H7 (cell line): ENCODE measurements at regions not wholly inside any gene's neighbourhood (a gene's known extent, or its start where the extent isn't known, plus 50 kb on each side); places are given as distances from the start of the nearest gene placed in this dataset.

Source experiments
- DNase-seq: peaks from one replicate; pipeline ENCODE4 v3.0.0; 2012
- H3K27me3 ChIP-seq: 2 replicates; pipeline ENCODE4 v1.6.0; 2011; ENCODE audit warnings: mild to moderate bottlenecking, low read length; ENCODE audit not compliant: control insufficient read depth, insufficient read depth
- H3K36me3 ChIP-seq: replicated peaks from 2 replicates; pipeline ENCODE4 v1.5.1; 2011; ENCODE audit warnings: low read length; ENCODE audit not compliant: control insufficient read depth, insufficient read depth
- H3K4me3 ChIP-seq: 2 replicates; pipeline ENCODE4 v1.5.1; 2011; ENCODE audit warnings: low read depth, mild to moderate bottlenecking, control low read depth, low read length, moderate library complexity; ENCODE audit not compliant: insufficient read depth

DNA sequence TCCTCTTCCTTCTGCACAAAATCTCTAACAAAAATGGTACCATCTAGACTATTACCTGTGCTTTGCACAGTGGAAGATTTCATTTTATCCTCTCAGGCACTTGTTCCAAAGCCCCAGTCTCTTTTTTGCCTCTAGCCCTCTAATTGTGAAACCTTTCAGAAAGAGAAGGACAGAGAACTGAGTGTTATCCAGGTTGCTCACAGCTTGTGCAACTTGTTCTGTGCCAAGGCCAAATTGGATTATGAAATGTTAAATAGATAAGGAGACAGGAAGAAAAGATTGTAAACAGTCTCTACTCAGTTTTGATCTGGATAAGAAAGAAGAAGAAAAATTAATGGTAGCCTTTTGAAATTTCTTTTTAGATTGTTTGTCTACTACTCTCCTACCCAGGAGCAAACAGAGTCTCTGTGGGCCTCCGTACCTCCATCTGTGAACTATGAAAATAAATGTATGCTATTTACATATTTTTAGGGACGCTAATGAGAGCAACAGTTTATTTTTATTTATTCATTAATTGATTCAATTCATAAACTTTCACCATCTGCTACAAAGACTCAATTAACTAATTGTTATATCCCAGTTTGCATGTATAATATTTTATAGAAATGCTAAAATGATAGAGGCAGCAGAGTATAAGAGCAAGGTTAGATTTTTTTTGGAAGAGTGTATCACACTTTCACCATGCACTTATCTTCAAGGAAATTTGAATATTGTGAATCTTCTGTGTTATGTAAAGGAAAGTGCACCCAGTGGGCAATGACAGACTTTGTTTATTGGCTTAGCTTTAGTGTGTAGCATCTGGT lies 339.0 kb upstream of the ETAA1 start:
- Histone ChIP-seq H3K36me3 (no peaks in the 10 kb centered on the region), H3K27me3 (no peaks in the 10 kb centered on the region), H3K4me3 (no peak overlapping the region)
- no peak for DNase-seq

DNA sequence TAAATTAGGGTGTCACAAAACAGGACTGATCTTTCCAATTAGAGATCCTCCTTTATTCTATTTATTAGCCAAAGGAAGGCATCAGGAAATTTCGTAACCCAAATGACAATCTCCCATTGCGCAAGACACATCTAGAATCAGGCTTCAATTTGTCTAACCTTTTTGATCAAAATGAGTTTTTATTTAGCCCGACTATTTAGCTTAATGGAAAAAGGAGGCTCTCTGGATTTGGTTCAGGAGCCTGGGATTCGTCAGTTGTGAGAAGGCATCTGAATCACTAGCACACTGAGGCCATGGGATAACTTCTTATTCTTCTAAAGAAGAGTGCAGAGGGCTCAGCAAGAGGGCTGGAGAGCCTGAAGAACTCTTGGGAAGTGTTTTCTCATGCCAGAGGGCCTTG lies 332.1 kb upstream of the ETAA1 start:
- H3K4me3 ChIP-seq: no peak overlapping the region
- no peak for DNase-seq
- no peaks in the 10 kb centered on the region for H3K27me3 ChIP-seq
- no peaks in the 10 kb centered on the region for H3K36me3 ChIP-seq

DNA sequence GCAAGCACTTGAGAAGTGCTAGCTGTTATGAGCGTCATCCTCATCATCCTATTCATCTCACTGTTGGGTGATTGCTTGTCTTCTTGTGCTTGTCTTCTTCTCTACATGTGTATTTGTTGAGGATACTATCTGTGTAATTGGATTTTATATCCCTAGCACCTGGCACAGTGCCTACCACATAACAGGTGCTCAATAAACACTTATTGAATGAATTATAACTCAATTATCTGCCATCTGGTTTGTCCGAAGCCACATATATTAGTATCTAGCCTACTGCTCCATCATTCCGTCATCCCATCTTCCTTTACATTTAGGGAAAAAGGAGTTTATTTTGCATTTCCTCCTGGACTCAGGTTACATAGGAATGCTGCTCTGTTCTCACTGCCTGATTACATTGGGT lies 330.4 kb upstream of the ETAA1 start:
- DNase-seq: no peak
- H3K36me3 ChIP-seq: no peaks in the 10 kb centered on the region
- H3K4me3 ChIP-seq: no peak overlapping the region
- no peaks in the 10 kb centered on the region for H3K27me3 ChIP-seq

DNA sequence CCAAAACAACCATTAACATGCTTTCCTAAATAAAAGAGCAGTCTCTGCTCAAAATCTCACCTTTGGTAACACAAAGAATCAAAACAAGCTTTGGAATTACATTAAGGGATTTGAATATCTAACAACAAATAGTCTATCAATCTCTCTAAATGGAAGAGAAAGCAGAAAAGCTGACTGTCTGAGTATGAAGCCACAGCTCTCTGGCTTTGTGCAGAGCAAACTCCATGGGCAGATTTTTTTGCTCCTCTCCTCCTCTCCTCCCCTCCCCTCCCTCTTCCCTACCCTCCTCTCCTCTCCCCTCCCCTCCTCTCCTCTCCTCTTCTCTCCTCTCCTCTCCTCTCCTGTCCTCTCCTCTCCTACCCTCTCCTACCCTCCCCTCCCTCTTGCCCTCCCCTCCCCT lies 329.5 kb upstream of the ETAA1 start:
- Histone ChIP-seq H3K27me3 (no peaks in the 10 kb centered on the region), H3K36me3 (no peaks in the 10 kb centered on the region), H3K4me3 (no peak overlapping the region)
- no peak for DNase-seq

DNA sequence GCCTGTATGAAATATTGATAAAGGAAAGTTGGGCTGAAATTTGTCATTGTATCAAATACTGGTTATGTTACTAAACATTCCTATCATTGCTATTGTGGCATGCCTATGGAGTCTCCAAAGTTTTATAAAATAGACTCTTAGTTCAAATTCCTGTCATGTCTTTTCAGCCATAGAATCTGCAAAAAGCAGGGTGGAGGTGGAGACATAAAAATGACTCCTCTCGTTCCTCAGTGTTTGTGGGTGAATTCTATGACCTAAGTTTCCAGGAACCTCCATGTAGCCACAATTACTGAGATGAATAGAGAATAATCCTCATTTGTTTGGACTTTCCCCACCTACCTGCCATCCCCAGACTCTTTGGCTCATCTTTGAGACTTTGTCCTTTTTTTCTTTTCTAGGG lies 326.3 kb upstream of the ETAA1 start:
- no peak for DNase-seq
- H3K36me3 ChIP-seq: no peaks in the 10 kb centered on the region
- no peaks in the 10 kb centered on the region for H3K27me3 ChIP-seq

DNA sequence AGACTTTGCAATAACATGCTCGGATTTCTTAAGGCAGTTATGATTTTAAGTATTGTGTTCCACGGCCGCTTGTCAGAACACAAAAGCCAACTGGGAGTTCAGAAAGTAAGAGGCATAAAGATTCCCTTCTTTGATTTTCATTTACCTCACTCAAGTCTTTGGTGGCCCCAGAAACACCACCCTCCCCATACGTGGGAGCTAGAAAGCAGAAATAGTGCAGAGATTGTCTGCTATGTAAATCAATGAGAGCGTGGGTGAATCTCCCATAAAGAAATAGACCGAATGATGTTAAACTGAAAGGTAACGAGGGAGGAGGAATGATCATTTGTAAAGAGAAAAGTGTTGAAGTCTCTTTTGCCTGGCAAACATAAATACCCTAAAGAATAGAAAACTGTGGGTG lies 322.1 kb upstream of the ETAA1 start:
- H3K27me3 ChIP-seq: no peaks in the 10 kb centered on the region
- H3K4me3 ChIP-seq: no peak overlapping the region
- H3K36me3 ChIP-seq: no peaks in the 10 kb centered on the region
- no peak for DNase-seq

More for the DNA sequence above, 326.3 kb upstream of the ETAA1 start:
- no peak overlapping the region for H3K4me3 ChIP-seq

DNA sequence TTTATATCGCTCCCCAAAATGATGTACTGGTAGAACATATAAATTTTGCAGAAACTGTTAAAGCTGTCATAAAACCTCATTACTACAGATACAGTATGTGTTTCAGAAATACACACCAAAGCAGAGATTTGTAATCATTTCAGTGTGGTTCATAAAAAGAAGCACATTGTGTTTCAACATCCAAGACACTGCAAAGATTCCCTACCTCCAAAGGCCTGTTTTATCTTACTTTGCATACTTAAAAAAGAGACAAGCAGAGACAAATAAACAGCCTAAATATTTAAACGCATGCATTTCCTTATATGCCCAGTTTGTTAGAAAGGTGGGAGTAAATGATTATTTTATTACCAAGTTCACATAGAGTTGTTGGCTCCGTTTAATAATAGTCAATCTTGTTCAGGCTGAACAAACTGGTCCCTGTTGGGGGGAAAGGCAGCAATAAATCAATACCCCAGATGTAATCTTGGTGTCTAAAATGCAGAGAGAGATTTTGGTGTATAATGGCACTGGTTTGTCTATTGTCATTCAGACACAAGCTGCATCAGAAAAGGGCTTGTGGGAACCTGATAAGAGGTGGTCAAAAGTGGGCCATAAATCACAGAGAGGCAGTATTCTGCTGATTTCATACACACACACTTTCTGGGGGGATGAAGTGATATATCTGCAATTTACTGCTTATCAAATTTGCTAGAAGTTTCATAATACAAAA lies 321.4 kb upstream of the ETAA1 start:
- no peak for DNase-seq
- H3K27me3 ChIP-seq: no peaks in the 10 kb centered on the region
- H3K4me3 ChIP-seq: no peak overlapping the region
- H3K36me3 ChIP-seq: no peaks in the 10 kb centered on the region

DNA sequence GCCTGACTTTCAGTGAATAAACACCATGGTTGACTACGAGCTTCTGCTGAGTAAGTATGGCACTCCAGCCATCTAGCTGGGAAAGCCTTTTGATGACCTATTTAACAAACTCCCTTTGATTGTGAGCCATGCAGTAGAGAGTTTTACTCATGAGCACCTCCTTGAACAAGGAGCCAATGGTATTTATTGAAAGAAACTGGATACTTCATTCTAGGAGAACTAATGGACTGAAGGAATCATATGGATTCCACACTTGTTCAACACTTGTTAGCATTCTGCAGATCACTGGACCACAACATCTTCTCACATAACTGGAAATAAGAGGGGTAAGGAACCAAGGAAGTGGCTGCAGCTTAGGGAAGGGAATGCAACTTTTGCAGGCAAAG lies 320.9 kb upstream of the ETAA1 start:
- DNase-seq: no peak
- H3K36me3 ChIP-seq: no peaks in the 10 kb centered on the region

DNA sequence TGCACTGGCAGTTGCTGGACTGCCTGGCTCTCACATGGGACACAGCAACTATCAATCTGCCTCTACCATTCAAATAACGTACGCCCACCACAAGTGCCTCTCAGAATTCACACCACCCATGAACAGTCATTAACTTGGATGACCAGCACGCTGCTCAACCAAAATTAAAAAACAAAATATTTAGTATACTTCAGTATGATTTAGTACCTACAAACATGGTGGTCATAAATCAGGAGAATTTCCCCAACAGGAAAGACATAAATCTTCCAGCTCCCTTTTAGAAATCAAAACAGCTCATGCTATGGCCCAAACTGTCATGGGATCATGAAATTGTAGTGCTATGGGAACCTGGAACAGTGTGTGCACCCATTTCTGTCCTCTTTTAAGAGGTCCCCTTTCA lies 317.4 kb upstream of the ETAA1 start:
- no peak for DNase-seq
- Histone ChIP-seq H3K4me3 (no peak overlapping the region), H3K36me3 (no peaks in the 10 kb centered on the region), H3K27me3 (no peaks in the 10 kb centered on the region)

More for the DNA sequence above, 320.9 kb upstream of the ETAA1 start:
- Histone ChIP-seq H3K27me3 (no peaks in the 10 kb centered on the region), H3K4me3 (no peak overlapping the region)

DNA sequence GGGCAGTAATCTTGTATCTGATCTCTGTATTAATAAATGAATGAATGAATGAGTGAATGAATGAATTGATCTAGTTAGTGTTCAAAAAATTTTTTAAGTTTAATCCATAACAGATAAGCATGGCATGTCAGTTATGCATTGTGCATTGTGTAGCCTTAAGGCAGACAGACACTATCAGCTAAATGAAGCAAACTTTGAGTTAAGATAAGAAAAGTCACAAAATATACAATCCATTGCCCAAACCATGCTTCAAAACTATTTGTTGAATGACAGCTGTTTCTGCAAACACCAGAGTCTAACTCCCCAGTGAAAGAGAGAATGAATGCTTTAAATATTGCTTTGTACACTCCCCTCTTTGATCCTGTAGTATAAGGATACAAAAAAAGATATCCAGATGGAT lies 314.3 kb upstream of the ETAA1 start:
- no peaks in the 10 kb centered on the region for H3K36me3 ChIP-seq
- H3K4me3 ChIP-seq: no peak overlapping the region
- DNase-seq: no peak
- no peaks in the 10 kb centered on the region for H3K27me3 ChIP-seq

DNA sequence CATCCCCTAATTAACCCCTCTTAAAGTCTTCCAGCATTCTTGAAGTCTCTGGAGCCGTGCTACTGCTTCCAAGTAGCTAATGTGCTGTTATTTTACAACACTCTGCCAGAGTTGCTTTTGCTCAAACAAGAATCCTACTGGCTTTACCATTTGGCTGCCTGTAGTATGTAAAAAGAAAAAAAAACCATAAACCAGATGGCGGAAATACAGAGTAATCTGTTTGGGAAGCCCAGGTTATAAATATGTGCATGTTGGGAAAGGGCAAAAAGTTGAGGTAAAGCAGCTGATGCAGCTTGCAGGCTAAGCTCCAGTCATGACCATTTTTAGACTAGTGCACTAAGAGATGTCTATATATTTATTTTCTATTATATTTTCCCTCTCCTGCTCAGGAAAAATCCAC lies 313.2 kb upstream of the ETAA1 start:
- no peak overlapping the region for H3K4me3 ChIP-seq
- no peaks in the 10 kb centered on the region for H3K27me3 ChIP-seq
- no peaks in the 10 kb centered on the region for H3K36me3 ChIP-seq
- DNase-seq: no peak

DNA sequence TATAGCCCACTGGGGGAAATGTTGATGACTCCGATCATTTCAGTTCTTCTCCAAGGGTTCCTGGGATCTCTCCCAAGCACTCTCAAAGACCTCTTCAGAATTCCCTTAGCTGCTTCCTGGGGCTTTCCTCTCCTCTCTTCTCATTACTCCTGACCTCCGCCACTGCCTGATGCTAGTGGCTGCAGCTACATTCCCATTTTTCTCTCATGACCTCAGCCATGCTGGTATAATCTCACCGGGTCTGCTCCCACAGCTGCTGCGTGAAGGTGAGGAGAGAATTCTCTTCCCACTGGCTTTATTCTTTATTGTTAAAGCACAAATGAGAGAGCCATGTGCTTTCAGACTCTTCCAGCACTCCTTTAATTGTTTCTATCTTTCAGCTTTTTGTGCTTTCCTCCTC lies 312.0 kb upstream of the ETAA1 start:
- H3K27me3 ChIP-seq: no peaks in the 10 kb centered on the region

DNA sequence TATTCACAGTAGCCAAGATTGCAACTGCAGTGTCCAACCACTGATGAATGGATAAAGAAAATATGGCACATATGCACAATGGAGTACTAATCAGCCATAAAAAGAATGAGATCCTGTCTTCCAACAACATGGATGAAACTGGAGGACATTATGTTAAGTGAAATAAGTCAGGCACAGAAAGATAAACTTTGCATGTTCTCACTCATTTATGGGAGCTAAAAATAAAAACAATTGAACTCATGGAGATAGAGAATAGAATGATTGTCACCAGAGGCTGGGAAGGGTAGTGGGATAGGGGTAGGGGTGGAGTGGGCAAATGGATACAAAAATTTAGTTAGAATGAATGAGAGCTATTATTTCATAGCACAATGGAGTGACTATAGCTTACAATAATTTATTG lies 305.5 kb upstream of the ETAA1 start:
- no peak overlapping the region for H3K4me3 ChIP-seq
- H3K27me3 ChIP-seq: no peaks in the 10 kb centered on the region
- no peaks in the 10 kb centered on the region for H3K36me3 ChIP-seq
- DNase-seq: no peak

More for the DNA sequence above, 312.0 kb upstream of the ETAA1 start:
- Histone ChIP-seq H3K36me3 (no peaks in the 10 kb centered on the region), H3K4me3 (no peak overlapping the region)
- DNase-seq: no peak

DNA sequence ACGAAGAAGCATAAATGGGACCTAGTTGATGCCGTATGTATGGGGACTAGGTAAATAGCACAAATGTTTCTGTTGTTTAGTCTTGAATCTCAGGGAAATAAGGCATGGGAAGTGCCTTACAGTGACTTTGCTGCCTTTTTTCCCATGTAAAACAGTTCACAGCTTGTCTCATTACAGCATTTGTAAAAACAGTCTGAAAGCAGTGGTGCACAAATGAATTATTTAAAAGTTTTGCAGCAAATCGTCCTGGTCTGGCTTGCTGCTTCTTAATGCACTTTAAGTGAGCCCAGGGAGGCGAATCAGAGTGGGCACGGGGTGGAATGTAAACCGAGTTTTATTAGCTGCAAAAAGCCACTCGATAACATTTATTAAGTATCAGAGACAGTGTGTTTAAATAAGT lies 302.0 kb upstream of the ETAA1 start:
- Histone ChIP-seq H3K36me3 (no peaks in the 10 kb centered on the region), H3K4me3 (no peak overlapping the region), H3K27me3 (no peaks in the 10 kb centered on the region)
- DNase-seq: no peak

DNA sequence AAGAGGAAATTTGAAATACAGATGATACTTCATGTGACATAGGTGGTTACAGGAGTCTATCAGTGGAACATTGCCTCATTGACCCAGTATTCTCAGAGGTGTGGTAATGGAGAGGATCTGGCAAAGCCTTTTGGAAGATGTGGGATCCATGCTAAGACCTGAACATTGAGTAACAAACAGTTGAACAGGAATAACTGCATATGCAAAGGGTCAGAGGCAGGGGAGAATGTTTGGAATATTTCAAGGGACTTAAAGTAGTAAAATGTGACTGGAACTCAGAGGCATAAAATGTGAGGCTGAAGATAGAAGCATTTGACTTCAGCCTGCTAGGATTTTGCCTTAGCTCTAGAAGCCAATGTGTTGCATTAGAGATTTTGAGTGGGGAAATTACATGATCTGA lies 300.2 kb upstream of the ETAA1 start:
- H3K4me3 ChIP-seq: no peak overlapping the region
- H3K27me3 ChIP-seq: no peaks in the 10 kb centered on the region
- H3K36me3 ChIP-seq: no peaks in the 10 kb centered on the region
- no peak for DNase-seq
